Stimulated activated CD8-positive, alpha-beta memory T cell treated with anti-CD3 and anti-CD28 coated beads, Interleukin-4, amount 100 ng/mL, for 48 hours (primary cell): ENCODE measurements at regions not wholly inside any gene's neighbourhood (a gene's known extent, or its start where the extent isn't known, plus 50 kb on each side); places are given as distances from the start of the nearest gene placed in this dataset.
"Not testable (repeated sequence)": the region's sequence is repeated elsewhere in the genome, so short reads cannot be mapped to it uniquely, and the experiment has no call there.

Experiments used
- DNase-seq: peaks from one replicate; pipeline ENCODE4 v3.0.0-alpha.2; 2020

- DNase-seq: not testable (repeated sequence)
Observed at GRCh38 chr15:88965097-88965496, 51.9 kb upstream of the MFGE8 start.

DNA sequence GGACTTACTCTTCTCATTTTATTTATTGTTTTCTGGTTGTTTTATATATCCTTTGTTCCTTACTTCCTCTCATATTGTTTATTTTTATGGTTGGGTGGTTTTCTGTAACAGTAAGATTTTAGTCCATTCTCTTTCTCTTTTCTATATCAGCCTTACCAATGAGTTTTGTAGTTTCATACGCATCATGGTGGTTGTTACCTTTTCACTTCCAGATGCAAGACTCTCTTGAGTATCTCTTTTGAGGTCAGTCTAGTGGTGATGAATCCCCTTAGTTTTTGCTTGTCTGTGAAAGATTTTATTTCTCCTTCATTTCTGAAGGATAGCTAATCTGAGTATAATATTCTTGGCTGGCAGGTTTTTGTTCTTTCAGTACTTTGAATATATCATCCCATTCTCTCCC is 57.1 kb upstream of the MFGE8 start:
- no peak for DNase-seq

GRCh38 chr15:88974392-88974791 is 61.2 kb upstream of the MFGE8 start:
- DNase-seq: no peak

- DNase-seq: no peak
Observed at GRCh38 chr15:88975891-88976290, 62.7 kb upstream of the MFGE8 start.

DNA sequence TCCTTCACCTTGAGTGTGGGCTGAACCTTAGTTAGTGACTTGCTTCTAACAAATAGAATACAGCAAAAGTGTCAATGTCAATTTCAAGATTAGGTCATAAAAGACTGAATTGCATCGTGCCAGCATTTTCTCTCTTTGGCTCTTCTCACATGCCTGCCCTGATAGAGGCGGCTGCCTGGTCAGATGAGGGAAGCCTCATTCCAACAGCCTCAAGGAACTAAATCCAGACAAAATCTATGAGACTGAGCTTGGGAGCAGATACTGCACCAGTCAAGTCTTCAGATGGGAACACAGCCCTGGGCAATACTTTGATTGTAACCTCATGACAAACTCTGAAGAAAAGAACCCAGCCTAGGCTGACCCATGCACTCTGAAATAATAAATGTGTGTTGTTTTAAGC is 63.5 kb upstream of the MFGE8 start:
- no peak for DNase-seq

GRCh38 chr15:88979674-88980073 is 66.5 kb upstream of the MFGE8 start:
- no peak for DNase-seq

GRCh38 chr15:88980498-88980897 is 67.3 kb upstream of the MFGE8 start:
- DNase-seq: no peak

GRCh38 chr15:88981244-88982215 is 68.4 kb upstream of the MFGE8 start:
- no peak for DNase-seq

DNA sequence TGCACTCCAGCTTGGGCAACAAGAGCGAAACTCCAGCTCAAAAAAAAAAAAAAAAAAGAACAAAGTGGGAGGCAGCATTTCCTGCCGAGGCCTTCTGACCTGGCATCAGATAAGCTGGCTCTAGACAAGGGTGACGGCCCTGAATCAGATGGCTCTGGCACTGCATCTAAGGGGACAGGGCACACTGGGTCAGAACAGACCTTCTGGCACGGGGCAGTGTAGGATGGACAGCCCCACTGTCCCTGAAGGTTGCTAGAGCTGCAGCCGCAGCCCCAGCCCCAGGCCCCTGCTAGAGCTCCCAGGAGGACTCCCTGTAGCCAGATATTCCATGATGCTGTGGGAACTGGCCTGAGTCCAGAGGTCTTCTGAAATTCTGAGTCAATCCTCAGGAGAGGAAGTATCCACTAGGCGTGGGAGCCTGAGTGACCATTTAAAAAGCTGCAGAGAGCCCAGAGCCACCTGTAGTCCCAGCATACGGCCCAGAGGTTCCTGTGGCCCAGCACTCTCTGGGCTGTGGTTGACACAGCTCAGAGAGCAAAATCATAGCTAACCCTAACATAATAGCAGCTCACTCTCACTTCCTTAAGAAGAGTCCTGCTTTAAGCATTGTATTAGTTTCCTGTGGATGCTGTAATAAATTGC is 69.2 kb upstream of the MFGE8 start:
- DNase-seq: no peak

DNA sequence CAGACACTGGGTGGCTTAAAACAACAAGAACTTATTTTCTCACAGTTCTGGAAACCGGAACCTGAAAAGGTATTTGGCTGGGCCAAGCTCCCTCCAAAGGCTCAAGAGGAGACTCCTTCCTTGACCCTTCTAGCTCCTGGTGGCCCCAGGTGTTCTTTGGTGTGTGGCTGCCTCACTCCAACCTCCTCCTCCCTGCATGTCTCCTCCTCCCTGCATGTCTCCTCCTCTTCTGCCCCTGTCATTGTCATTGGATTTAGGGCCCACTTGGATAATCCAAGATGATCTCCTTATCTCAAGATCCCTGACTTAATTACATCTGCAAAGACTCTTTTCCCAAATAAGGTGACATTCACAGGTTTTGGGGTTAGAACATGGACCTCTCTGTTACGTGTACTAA is 69.8 kb upstream of the MFGE8 start:
- DNase-seq: no peak

DNA sequence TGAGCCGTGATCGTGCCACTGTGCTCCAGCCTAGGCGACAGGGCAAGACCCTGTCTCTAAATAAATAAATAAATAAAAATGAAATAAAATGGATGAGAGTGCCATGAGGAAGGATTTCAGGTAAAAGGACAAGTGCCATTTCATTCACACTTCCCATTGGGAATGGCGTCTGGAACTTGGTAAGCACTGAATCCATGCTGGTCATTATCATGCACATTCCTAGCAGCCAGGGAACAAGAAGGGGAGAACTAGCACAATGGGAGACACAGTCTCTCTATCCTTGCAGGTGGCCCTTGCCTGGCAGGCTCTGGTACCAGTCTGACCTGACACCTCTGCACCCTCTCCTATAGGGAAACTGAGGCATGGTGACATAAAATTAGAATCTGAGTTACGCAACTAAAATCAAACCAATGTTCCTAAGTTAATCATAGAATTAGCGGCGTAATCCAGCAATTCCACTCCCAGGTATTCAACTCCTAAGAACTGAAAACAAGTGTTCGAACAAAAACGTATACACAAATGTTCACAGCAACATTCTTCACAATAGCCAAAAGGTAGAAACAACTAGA is 70.8 kb upstream of the MFGE8 start:
- no peak for DNase-seq

DNA sequence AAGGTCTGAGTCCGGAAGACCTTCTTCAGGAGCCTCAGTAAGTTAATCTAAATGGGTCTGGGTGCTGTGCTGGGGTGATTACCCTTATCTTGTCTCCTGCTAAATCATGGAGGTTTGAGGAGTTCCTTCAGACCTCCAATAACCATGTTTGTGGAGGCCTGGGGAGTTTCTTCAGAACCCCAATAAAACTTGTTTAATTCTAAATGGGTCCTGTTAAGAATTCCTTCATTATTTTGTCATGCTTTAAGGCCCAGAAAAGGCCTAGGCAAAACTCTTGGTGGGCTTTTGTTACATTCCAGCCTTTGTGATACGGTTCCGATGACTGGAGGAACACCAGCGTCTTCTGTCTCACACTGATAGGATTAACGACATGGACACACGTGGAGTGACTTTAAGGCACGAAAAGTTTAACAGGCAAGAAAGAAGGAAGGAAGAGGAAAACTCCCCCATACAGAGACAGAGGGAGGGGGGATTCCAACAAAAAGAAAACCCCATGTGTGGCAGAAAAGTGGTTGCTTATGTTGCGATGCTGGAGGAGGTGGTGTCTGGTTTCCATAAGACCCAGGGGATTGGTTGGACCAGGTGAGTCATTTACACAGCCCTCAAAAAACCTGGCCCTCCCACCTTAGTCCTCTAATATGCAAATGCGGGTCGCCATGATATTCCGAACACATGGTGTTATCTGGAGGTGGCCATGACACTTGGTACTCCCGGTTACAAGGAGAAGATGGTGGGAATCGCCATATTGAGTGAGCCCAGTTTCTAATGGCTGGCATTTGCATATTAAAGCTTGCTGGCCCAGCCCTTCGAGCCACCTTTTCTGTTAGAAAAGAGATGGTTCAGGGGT is 72.6 kb upstream of the MFGE8 start:
- DNase-seq: no peak

DNA sequence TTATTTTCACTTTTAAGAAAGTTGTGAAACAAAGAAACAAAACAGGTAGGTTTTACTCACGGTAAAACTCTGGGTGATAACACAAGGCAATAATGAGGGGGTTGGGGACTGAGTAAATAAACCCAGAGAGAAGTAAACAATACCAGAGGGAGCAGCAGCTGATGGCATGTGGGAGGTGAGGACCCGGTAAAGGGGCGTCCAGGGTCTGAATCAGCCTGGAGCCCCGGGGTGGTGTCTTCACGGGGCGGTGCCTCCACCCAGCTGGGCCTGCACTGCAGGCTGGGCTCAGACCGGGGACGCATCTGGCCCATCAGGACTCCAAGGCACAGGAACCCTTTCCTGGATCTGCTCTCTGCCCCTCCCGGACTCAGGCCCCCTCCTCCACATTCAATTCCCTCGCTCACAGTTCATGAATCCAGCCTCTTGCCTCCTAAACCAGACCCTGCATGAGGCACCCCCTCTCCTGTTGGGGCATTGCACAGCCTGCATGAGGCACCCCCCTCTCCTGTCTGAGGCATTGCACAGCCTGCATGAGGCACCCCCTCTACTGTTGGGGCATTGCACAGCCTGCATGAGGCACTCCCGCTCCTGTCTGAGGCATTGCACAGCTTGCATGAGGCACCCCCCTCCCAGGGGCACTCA is 73.9 kb upstream of the MFGE8 start:
- DNase-seq: no peak

- no peak for DNase-seq
Observed at GRCh38 chr15:88987591-88987933, 74.4 kb upstream of the MFGE8 start.

DNA sequence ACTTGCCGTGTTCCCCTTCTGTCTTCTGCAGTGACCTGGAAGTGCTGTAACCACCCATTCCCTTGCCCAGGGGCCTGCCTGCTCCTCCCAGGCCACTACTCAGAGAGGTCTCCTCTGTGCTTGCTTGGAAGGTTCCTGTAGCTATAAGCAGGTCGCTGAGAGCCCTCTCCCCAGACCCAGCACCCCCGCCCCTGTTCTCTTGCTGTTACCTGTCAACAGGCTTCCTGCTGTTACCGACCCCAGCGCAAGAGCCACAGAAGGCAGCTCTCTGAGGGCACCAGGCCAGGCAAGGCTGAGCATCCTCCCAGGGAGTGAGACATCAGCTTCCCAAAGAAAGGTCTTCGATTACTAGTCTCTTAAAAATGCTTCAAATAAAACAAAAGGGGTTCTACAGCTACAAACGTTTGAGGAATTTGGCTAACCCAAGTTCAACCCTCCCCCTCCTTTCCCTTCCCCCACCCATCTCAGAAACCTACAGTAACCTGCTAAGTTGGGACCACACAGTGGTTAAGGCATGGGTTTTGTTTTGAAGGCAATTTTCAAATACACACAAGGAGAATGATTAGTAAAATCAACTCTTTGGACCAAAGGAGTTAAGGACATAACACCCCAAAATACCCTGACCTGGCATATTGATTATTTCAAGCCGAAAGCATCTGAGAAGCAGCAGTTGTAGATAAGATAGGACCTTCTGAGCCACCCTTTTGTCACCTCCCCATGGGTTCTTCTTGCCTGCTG is 74.9 kb upstream of the MFGE8 start:
- no peak for DNase-seq

DNA sequence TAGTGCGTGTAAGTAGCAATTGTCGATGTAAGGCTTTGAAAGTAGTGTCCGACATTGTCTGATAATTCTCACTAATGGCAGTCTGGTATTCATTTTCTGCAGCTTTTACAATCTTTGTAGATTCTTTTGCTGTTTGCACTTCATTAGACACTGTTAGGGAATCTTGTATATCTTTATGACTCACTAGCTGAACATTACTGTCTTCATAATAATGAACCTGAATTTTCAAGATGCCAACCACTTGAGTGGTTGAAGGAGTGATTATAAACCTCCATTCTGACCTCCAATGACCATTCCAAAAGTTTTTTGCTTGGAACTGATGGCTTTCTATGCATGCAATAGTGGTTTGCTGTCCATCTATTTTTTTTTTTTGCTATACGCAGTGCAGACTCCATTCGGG is 76.4 kb upstream of the MFGE8 start:
- DNase-seq: no peak

GRCh38 chr15:88990185-88990679 is 77.1 kb upstream of the MFGE8 start:
- no peak for DNase-seq

DNA sequence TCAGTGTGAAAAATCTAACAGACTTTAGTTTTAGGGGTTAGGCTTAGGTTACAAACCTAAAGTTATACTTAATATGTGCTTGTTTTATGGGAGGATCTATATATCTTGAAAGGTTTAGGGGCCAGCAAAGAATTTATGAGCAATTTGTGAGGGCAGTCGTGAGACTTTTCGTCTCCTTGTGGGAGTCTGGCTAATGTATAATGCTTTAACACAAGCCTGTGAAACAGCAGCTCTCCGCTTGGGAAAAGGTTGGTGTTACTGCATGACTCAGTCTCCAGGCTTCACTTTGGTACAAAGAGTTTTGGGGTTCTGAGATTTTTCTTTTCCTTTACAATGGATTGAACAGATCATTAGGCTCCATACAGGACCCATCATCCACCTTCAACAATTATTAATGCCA is 79.0 kb upstream of the MFGE8 start:
- DNase-seq: no peak

GRCh38 chr15:88992912-88993376 is 79.8 kb upstream of the MFGE8 start:
- DNase-seq: no peak

- no peak for DNase-seq
Observed at GRCh38 chr15:88993662-88994061, 80.5 kb upstream of the MFGE8 start.

GRCh38 chr15:88994286-88994685 is 81.1 kb upstream of the MFGE8 start:
- DNase-seq: no peak

GRCh38 chr15:88995449-88995848 is 82.3 kb upstream of the MFGE8 start:
- no peak for DNase-seq
